SU-DHL-6 (cell line): ENCODE measurements at regions not wholly inside any gene's neighbourhood (a gene's known extent, or its start where the extent isn't known, plus 50 kb on each side); places are given as distances from the start of the nearest gene placed in this dataset.

Experiments used
- H2AFZ ChIP-seq: fragments of 200-600 bp; sonication (generic); 2 replicates; pipeline ENCODE4 v1.6.1; 2014; ENCODE audit warnings: low read depth, mild to moderate bottlenecking, moderate library complexity, mixed read lengths, antibody characterized with exemption, low read length; ENCODE audit not compliant: severe bottlenecking
- H3F3A ChIP-seq: fragments of 200-600 bp; shearing (Covaris generic); 2 replicates; pipeline ENCODE4 v1.6.0; 2016; ENCODE audit warnings: antibody characterized with exemption, mild to moderate bottlenecking; ENCODE audit not compliant: insufficient read depth
- H3K27ac ChIP-seq: fragments of 200-600 bp; sonication (generic); 2 replicates; pipeline ENCODE4 v1.5.1; 2016; ENCODE audit warnings: low read depth, mild to moderate bottlenecking, low read length, moderate library complexity, mixed read lengths
- H3K27me3 ChIP-seq: fragments of 200-600 bp; sonication (generic), shearing (Covaris generic); 2 replicates; pipeline ENCODE4 v1.6.0; 2014; ENCODE audit warnings: mild to moderate bottlenecking, low read length
- H3K36me3 ChIP-seq: fragments of 200-600 bp; sonication (generic); 2 replicates; pipeline ENCODE4 v1.6.1; 2014; ENCODE audit warnings: mild to moderate bottlenecking, low read length, mixed read lengths
- H3K4me2 ChIP-seq: fragments of 300-600, 200-600 bp; shearing (Covaris generic), sonication (generic); 2 replicates; pipeline ENCODE4 v1.6.0; 2014; ENCODE audit warnings: low read length, low read depth, mild to moderate bottlenecking; ENCODE audit not compliant: poor library complexity, severe bottlenecking
- H3K4me3 ChIP-seq: fragments of 200-600 bp; sonication (generic); 2 replicates; pipeline ENCODE4 v1.5.1; 2014; ENCODE audit warnings: antibody characterized with exemption, low read length, mild to moderate bottlenecking, mixed read lengths; ENCODE audit not compliant: insufficient read depth, poor library complexity, severe bottlenecking
- H3K79me2 ChIP-seq: fragments of 200-600 bp; sonication (generic); 2 replicates; pipeline ENCODE4 v1.6.1; 2014; ENCODE audit warnings: mild to moderate bottlenecking, low read length, moderate library complexity; ENCODE audit not compliant: insufficient read depth
- H3K9ac ChIP-seq: fragments of 200-600 bp; sonication (generic); 2 replicates; pipeline ENCODE4 v1.7.0; 2014; ENCODE audit warnings: mild to moderate bottlenecking, low read length
- H3K9me2 ChIP-seq: fragments of 200-600 bp; sonication (generic); replicated peaks from 2 replicates; pipeline ENCODE4 v1.6.1; 2014; ENCODE audit warnings: low read length; ENCODE audit not compliant: insufficient read depth
- H3K9me3 ChIP-seq: fragments of 200-600 bp; sonication (generic); 2 replicates; pipeline ENCODE4 v1.6.1; 2014; ENCODE audit warnings: low read length, mixed read lengths; ENCODE audit not compliant: insufficient read depth
- H4K20me1 ChIP-seq: fragments of 200-600 bp; sonication (generic); 2 replicates; pipeline ENCODE4 v1.6.1; 2014; ENCODE audit warnings: low read depth, mild to moderate bottlenecking, antibody characterized with exemption, low read length, moderate library complexity, mixed read lengths
- CTCF ChIP-seq: fragments of 200-600 bp; sonication (generic); IDR thresholded peaks from one replicate; pipeline ENCODE4 v1.5.1; 2017; ENCODE audit warnings: antibody characterized with exemption, mild to moderate bottlenecking, low read length, moderate library complexity; ENCODE audit not compliant: insufficient read depth, poor library complexity, severe bottlenecking
- EZH2phosphoT487 ChIP-seq: fragments of 200-600 bp; sonication (generic), shearing (Covaris generic); conservative IDR thresholded peaks from 2 replicates; pipeline ENCODE4 v1.6.1; 2018; ENCODE audit warnings: mild to moderate bottlenecking, antibody characterized with exemption, low read length, moderate library complexity, mixed read lengths

- H3K9ac ChIP-seq, result no peak overlapping the region
- H3K27me3 ChIP-seq, result no peaks in the 10 kb centered on the region
- H3K79me2 ChIP-seq, result no peaks in the 10 kb centered on the region
- H3K9me2 ChIP-seq, result no peaks in the 10 kb centered on the region
- H2AFZ ChIP-seq, result no peak overlapping the region
- TF ChIP-seq CTCF (no peak), EZH2phosphoT487 (no peak)
- no peaks in the 10 kb centered on the region for H3F3A ChIP-seq
- no peak overlapping the region for H3K4me2 ChIP-seq
- H4K20me1 ChIP-seq, result no peaks in the 10 kb centered on the region
- H3K36me3 ChIP-seq, result no peaks in the 10 kb centered on the region
- H3K9me3 ChIP-seq, result no peaks in the 10 kb centered on the region
- H3K27ac ChIP-seq, result no peak overlapping the region
- H3K4me3 ChIP-seq, result no peak overlapping the region
Observed at GRCh38 chr7:121525155-121525819, 129.2 kb upstream of the FAM3C start.

- no peak overlapping the region for H2AFZ ChIP-seq
Observed at GRCh38 chr7:121521711-121522400, 125.7 kb upstream of the FAM3C start.

GRCh38 chr7:121520911-121521310 lies 124.8 kb upstream of the FAM3C start:
- Histone ChIP-seq H3K9me2 (no peaks in the 10 kb centered on the region), H4K20me1 (no peaks in the 10 kb centered on the region), H3K9me3 (no peaks in the 10 kb centered on the region), H3K27ac (no peak overlapping the region), H3K4me3 (no peak overlapping the region), H3K4me2 (no peak overlapping the region), H3F3A (no peaks in the 10 kb centered on the region), H2AFZ (no peak overlapping the region), H3K36me3 (no peaks in the 10 kb centered on the region), H3K27me3 (no peaks in the 10 kb centered on the region), H3K79me2 (no peaks in the 10 kb centered on the region), H3K9ac (no peak overlapping the region)
- no peak for TF ChIP-seq CTCF
- TF ChIP-seq EZH2phosphoT487, result no peak

More at GRCh38 chr7:121521711-121522400, 125.7 kb upstream of the FAM3C start:
- Histone ChIP-seq H3K79me2 (no peaks in the 10 kb centered on the region), H3K36me3 (no peaks in the 10 kb centered on the region), H4K20me1 (no peaks in the 10 kb centered on the region), H3K4me2 (no peak overlapping the region), H3K9me2 (no peaks in the 10 kb centered on the region), H3K27me3 (no peaks in the 10 kb centered on the region), H3K9ac (no peak overlapping the region), H3K27ac (no peak overlapping the region), H3K4me3 (no peak overlapping the region), H3K9me3 (no peaks in the 10 kb centered on the region), H3F3A (no peaks in the 10 kb centered on the region)
- TF ChIP-seq EZH2phosphoT487 (no peak), CTCF (no peak)
